ENCODE measurements at regions not wholly inside any gene's neighbourhood (a gene's known extent, or its start where the extent isn't known, plus 50 kb on each side); places are given as distances from the start of the nearest gene placed in this dataset.
"Not testable (repeated sequence)": the region's sequence is repeated elsewhere in the genome, so short reads cannot be mapped to it uniquely, and the experiment has no call there.

DNA sequence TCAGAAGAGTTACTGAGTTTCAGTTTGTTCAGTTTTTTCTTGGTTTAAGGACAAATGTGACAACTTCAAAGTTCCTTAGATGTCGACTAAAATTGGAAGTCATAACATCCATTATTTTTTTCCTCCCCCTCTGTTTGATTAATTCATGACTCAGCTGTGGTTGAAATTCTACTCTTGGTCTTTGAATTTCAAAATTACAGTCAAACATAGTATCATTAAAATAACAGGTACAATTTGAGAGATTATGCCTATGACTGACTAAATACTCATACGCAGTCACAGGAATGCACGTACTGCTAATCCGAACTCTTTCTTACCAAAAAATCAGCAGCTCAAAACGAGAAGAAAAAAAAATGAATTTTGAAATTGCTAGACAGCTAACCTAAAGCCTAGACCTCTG is 1434.8 kb downstream of the RAPGEF2 start:
- DNase-seq, result no peak

DNA sequence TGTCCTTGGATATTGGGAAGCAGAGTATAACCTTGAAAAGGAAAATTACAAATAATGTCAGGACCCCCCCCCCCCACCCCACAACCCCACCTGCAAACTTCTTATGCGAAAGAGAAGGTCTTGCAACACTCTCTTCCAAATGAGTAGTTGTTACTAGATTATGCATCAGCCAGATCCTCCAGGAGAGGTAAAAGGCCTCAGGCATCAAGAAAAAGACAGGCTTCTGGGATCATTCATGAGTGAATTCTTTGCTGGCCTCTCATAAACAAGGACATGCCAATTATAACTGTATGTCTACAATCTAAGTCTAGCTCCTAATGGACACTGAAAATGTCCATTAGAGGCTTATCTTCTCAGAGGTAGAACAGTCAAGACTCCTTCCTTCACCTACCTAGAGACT is 1443.3 kb downstream of the RAPGEF2 start:
- no peak for DNase-seq

DNA sequence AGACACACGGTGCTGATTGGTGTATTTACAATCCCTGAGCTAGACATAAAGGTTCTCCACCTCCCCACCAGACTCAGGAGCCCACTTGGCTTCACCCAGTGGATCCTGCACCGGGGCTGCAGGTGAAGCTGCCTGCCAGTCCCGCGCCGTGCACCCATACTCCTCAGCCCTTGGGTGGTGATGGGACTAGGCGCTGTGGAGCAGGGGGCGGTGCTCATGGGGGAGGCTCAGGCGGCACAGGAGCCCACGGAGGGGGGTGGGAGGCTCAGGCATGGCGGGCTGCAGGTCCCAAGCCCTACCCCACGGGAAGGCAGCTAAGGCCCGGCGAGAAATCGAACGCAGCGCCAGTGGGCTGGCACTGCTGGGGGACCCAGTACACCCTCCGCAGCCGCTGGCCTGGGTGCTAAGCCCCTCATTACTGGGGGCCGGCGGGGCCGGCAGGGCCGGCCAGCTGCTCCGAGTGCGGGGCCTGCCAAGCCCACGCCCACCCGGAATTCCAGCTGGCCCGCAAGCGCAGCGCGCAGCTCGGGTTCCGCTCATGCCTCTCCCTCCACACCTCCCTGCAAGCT is 1447.2 kb downstream of the RAPGEF2 start:
- not testable (repeated sequence) for DNase-seq

DNA sequence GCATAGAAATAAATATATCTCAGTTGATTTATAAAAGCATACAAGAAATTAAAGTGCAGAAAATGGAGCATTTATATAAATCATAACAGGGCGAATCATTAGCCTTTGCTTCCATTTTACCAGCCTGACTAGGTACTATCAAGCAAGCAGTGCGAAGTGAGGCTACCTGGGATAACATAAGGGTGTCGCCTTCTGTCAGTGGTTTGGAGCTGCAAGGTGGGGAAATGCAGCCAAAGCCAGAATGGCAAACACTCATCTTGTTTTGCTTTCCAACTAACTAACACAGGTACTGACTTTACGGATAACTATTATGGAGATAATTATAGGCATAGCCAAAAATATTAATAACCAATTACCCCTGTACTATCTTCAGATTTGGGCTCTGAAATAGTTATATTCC is 1459.8 kb downstream of the RAPGEF2 start:
- DNase-seq, result peak in 1 of 2 experiments; percentile 9

DNA sequence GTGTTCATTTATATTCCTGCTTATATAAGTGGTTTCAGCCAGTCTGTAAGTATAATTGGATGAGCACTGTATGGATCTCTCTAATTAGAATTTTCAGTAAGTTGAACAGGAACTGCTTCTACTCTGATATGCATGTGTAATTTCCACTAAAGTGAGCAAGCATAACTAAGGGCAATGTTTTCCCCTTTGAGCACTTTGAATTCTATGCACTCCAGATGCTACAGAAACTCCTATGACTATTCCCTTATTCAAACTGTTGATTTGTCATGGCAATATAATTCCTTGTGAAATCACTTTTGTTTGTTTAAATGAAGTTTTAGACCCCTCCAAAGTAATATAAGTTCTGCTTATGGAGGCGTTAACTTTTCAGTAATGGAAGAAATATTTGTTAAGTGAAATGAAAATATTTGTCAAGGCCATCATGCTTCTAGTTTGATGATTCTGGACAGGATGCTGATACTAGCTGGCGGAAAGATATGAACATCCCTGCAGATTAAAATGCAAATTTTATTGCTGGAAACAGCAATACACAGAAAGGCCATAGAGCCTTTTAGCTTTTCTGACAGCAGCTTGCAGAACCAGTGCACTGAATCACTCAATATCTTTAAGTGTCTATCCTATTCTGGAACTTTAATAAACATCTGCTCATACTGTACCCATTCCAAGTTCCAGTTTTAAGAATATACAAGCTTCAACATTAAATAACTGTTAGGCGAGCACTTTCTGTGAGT is 1460.8 kb downstream of the RAPGEF2 start:
- DNase-seq, result no peak

DNA sequence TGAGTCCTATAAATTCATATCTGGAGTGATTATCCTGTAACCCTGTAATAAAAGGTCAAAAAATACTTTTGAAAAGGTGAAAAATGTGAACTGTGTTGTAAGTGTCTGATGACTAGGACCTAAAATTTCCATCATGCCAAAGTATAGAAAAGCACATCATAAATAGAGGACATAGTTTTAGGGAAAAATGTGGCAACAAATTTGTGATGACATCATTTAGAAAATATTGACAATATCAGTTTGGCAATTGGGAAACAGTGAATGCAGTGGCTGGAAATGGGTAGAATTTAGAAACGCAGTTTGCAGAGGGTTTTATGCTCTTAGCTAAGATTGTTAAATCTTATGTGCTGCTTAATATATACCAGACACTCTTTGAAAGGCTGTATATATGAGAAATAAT is 1464.8 kb downstream of the RAPGEF2 start:
- no peak for DNase-seq

DNA sequence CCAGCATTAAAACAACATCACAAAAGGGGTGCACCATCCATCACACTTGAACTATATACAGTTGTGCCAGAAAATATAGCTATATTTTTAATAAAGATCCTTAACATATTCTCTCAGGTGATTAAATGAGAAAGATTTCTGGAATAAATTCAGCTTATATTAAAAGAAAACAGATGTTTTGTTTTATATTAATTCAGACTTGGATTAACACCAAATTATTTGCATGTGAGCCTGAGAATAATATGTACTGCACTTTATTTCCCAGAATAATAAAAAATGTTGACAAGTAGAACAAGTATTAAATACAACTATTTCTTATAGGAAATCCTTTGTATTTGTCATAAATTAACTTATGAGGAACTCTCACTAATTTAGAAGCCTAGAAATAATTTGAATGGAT is 1467.4 kb downstream of the RAPGEF2 start:
- DNase-seq, result no peak

DNA sequence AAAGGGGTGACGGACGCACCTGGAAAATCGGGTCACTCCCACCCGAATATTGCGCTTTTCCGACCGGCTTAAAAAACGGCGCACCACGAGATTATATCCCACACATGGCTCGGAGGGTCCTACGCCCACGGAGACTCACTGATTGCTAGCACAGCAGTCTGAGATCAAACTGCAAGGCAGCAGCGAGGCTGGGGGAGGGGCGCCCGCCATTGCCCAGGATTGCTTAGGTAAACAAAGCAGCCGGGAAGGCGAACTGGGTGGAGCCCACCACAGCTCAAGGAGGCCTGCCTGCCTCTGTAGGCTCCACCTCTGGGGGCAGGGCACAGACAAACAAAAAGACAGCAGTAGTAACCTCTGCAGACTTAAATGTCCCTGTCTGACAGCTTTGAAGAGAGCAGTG is 1471.4 kb downstream of the RAPGEF2 start:
- not testable (repeated sequence) for DNase-seq

DNA sequence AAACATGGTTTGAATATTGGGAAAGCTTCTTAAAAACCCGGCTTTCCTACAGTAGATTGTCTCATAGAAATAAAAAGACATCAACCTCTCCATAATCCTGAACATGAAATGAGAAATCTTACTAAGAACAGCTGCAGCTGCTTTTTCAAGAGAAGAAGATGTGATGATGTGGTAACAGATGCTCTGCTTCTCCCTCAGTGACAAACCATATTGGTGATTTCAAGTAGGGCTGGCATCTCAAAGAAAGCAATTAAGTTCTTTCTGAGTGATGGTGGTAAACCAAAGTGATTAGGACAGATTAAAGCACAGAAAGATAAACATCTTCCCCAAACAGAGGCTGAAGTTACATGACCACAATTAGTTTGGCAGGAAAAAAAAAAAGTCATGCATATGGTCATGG is 1477.7 kb downstream of the RAPGEF2 start:
- DNase-seq, result no peak

DNA sequence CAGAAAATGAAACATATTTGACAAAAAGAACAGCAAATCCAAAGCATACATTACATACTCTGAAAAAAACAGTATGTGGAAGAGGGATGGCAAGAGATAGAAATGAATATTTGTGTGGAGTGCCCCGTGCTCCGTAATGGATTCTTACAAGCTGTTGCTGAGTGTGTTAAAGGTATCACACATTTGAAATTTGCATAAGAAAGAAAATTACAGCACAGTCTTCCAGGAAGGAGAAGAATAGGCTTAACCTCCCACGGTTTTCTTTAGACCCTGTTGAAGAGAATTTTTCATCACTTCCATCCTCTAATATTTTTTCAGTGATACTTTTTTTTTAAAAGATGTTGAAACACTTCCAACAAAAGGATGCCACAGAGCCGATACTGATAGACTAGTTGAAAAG is 1489.4 kb downstream of the RAPGEF2 start:
- no peak for DNase-seq

DNA sequence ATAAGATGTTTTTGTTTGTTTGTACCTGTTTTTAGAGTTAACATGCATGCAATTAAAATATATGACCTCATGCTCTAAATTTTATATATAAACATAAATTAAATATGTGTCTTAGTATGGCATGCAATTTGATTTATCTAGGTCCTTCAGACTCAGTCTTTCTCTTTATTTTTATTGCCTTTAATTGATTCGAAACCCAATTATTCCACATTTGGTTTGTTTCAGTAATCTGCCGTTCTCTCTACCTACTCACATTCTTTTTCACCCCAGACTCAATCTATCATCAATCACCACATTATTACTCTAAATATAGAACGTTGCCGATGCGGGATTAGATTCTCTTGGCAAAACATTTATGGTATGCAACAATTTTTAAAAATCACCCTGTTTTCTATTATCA is 1492.8 kb downstream of the RAPGEF2 start:
- DNase-seq, result no peak

DNA sequence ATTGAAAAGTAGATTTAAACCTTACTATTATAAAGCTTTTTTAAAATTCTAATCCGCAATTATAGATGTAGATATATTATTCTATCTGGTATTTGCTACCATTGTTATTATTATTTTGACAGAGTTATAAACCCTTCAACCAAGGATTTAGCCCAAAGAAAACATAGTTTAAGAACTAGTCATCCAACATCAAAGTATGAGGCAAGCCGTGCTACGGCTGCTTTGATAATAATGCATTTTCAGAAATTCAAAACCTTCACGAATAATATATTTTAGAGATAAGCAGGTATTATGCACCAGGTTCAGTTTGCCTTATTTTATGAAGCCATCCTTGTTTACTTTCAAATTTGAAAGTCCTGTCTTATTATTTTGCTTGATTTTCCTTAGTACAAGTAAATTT is 1501.7 kb downstream of the RAPGEF2 start:
- DNase-seq, result no peak

DNA sequence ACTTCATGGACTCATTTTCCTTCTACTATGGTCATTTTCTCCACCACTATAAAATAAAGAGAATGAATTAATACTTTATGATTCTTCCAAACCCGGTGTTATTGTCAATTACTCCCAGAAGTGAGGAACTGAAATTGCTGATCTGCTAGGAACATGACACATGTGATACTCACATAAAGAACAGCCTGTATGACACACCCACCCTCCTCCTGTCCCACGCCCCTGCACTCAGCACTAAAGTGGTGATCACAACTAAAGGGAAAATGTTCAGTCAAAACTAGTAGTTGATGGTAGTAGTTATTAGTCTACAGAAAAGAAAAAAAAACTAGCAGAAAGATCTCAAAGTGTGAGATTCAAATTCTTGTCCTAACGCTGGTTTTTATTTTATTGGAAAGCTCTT is 1508.3 kb downstream of the RAPGEF2 start:
- DNase-seq, result no peak

DNA sequence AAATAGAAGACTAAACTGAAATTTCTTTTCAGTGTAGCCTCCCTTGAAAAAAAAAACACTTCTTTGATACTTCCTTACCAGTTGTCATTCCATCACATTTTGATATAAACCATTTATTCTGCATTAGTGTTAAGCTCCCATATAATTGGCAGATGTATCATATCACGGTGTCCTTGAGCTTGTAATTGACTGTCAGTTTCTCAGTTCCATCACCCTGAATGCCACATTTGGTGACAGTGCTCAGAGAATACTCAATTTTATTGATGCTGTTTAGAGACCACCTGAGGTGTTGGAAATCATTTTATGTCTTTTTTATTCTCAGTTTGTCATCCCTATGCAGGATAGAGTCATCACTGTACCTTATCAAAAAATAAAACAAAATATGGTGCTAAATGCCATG is 1528.2 kb downstream of the RAPGEF2 start:
- no peak for DNase-seq

DNA sequence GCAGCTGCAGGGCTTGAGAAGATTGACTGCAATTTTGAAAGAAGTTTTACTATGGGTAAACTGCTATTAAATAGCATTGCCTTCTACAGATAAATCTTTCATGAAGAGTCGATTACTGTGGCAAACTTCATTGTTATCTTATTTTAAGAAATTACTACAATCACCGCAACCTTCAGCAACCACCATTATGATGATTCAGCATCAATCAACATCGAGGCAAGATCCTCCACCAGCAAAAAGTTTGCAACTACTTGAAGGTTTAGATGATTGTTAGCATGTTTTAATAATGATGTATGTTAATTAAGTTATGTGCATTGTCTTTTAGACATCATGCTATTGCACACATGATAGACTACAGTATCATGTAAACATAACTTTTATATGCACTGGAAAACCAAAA is 1511.0 kb downstream of the FSTL5 start:
- no peak for DNase-seq

DNA sequence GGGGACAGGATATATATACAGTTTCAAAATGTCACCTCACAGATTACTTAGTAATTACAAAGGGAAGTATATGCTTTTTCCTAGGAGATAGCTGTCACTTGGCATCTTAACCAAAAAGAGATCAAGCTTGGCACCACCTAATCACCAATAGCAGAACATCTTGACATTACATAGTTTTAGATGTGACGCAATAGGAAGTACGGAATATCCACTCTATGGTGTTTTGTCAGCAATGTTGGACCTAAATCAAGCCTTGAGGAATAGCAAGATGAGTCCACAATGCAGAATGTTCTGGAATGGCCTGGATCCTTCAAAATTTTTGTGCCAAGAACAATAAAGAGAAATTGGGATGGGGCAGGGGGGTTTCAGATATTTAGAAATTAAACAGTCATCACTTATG is 1488.2 kb downstream of the FSTL5 start:
- no peak for DNase-seq

DNA sequence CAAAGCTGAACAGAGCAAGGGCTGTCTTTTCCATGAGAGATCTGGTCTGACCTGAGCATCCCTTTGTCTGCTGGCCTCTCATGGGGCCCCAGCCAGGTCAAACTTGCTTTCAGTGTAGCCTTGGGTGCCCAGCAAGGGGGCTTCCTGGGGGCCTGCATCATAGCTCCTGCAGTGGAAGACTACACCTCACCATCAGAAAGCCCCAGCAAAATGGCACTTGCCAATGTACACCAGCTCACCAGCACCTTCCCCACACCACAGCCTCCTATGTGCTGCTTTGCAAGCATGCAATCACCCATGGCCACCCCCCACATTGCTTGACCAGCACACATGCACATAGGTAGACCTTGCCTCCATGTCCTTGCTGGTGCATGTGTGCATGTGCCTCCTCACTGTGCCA is 1478.1 kb downstream of the FSTL5 start:
- no peak for DNase-seq

DNA sequence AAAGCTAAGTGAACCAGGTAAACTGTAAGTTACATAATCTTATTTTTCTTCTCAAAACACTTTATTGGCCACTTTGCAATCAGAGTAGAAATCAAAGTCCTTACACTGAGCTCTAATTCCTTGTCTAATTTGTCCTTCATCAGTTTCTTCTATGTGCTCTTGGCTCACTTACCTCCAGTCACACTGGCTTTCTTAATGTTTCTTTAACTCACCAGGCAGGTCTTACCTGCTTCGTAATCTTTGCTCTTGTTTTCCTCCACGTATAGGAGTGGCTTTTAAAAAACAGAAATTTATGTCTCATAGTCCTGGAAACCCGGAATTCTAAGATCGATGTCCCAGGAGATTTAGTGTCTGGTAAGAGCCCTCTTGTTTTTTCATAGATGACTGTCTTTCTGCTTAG is 1462.1 kb downstream of the FSTL5 start:
- DNase-seq, result no peak

DNA sequence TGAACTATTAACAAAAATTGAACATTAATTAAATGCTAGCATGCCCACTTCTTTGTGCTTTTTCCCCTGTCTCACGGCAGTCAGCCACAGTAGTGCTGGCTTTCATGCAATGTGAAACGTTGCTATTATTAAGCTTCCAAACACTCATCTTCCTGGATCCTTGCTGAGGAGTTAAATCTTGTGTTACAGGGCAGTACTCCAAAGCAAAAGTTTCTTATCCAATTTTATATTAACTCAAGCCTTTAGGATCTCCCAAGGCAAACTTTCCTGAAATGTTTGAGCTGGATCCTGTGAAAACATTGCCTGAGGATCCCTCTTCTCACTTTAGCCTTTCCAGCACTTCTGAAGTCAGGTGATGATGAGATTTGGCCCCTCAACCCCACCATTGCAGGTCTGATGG is 1454.8 kb downstream of the FSTL5 start:
- DNase-seq, result no peak

DNA sequence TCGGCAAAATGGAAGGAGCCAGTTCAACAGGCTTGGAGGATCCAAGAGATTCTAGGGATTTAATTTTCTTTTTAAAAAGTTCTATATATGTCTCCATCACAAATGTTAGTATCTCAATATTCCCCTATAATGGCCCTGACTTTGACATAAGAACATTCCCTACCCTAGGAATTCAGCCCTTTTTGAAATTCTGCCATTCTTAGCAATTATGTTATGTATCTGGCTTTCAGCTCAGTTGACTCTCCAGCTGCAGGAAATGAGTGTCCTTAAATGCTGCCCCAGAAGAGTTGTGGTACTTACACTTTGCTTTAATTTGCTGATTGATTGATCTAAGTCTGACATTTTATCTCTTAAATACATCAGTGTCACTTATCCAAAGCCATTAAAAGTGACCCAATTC is 1454.3 kb downstream of the FSTL5 start:
- DNase-seq, result no peak

DNA sequence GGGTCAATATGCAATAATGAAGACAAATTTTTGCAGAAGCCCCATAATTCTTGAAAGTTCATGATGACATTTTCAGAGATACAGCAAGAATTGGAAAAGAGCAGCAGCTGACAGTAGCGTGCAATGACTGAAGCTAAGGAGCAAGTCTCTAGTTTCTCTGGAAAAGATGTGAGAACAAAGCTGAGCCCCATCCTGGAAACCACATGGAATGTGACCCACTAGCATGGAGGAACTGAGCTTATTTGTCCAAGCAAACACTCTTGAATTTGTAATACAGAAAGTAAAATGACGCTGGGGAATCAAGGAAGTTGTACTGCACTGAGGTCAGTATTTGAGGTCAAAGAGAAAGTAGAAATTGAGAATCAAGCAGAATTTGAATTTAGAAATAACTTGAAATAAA is 1447.2 kb downstream of the FSTL5 start:
- DNase-seq, result no peak

DNA sequence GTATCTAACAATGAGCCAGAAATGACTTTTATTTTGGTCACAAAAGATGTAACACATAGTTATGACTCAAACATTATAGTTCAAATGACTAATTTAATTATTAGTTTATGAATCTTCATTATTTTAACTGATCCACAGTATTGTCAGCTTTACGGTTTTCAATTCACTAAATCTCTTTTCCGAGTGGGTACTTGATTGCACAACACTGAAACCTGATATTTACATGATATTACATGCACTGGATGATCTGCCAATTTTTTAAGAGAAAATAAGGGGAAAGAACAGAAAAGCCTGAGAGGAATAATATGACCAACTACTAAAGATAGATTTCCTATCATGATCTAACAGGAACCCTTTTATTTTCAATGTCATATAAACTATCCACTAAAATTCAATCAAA is 1446.0 kb downstream of the FSTL5 start:
- no peak for DNase-seq

DNA sequence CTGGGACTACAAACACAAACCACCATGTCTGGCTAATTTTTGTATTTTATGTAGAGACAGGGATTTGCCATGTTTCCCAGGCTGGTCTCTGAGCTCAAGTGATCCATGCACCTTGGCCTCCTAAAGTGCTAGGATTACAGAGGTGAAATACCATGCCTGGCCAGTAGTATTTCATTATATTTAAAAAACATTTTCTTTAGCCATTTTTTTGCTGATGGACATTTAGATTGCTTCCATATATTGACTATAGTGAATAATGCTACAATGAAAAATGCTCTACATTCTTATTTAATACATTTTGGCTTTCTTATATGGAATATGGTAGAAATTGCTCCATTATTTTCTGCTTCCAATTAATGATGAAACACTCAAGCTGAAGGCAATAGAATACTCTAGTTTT is 1439.7 kb downstream of the FSTL5 start:
- no peak for DNase-seq

DNA sequence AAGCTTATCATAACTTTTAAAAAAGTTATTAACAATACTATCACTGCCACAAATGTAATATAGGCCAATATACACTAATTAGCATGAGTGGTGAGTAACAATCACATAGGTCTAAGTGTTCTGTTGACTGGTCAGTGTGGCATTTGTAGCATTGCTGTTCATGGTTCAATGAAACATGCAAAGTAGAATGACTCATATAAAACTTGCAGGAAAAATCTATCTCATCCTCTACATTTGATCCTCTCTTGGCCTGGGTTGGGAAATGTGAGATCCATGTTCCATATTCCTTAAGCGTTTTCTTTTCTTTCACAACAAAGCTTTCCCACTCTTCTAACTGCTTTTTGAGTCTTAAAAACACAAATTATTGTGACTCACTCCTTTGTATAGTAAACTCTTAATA is 1418.7 kb downstream of the FSTL5 start:
- DNase-seq, result no peak

DNA sequence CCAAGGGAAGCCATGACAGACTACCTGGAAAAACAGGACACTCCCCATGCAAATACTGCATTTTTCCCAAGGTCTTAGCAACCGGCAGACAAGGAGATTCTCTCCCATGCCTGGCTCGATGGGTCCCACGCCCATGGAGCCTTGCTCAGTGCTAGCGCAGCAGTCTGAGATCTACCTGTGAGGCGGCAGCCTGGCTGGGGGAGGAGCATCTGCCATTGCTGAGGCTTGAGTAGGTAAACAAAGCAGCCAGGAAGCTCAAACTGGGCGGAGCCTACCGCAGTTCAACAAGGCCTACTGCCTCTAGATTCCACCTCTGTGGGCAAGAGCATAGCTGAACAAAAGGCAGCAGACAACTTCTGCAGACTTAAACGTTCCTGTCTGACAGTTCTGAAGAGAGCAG is 1417.2 kb downstream of the FSTL5 start:
- DNase-seq, result not testable (repeated sequence)

Data from cerebellar nuclear complex (tissue), 1 donor.